GM12878 (cell line): ENCODE measurements at regions not wholly inside any gene's neighbourhood (a gene's known extent, or its start where the extent isn't known, plus 50 kb on each side); places are given as distances from the start of the nearest gene placed in this dataset.

ENCODE experiments used
- ATAC-seq: fragments of 200-7000 bp; cut with Tn5 transposase; 3 replicates; pipeline ENCODE4 v1.9.1; 2020; ENCODE audit warnings: mild to moderate bottlenecking, moderate library complexity
- BruUV-seq: library from RNA; stranded (reverse); fragments of 400-500 nt; replicated peaks from 2 replicates; lab custom pipeline; 2021; lab: Mats Ljungman, UMichigan
- CTCF ChIA-PET: fragments of 300-600 bp; sonication (Branson Sonifier 250); formaldehyde crosslinking; extraction: SDS; loops from one replicate; lab custom pipeline; 2021; ENCODE audit warnings: inconsistent platforms; lab: Yijun Ruan, JAX
- POLR2A ChIA-PET: fragments of 350-600 bp; formaldehyde crosslinking; extraction: SDS; loops from one replicate; lab custom pipeline; 2021; ENCODE audit warnings: inconsistent platforms; lab: Charles Lee
- RAD21 ChIA-PET: fragments of 300-600 bp; sonication (Branson Sonifier 250); formaldehyde crosslinking; loops from one replicate; lab custom pipeline; 2023; ENCODE audit warnings: antibody characterized with exemption; ENCODE audit not compliant: unreplicated experiment; lab: Charles Lee
- SMC1A ChIA-PET: fragments of 300-600 bp; sonication (Branson Sonifier 250); formaldehyde crosslinking; loops from one replicate; lab custom pipeline; 2023; ENCODE audit not compliant: unreplicated experiment, uncharacterized antibody; lab: Charles Lee
- DNase-seq: peaks from one replicate; pipeline ENCODE4 v3.0.0-alpha.2; 2011; ENCODE audit warnings: low read depth, low spot score
- FAIRE-seq: peaks from 3 replicates; lab custom pipeline; 2011; peaks lifted over from hg19 to GRCh38; lab: Jason Lieb, UNC
- H2AFZ ChIP-seq: 2 replicates; pipeline ENCODE4 v1.6.0; 2011; ENCODE audit warnings: low read depth, low read length, control low read depth; ENCODE audit not compliant: control insufficient read depth
- H3K27ac ChIP-seq: 2 replicates; pipeline ENCODE4 v1.5.1; 2011; ENCODE audit warnings: control low read depth; ENCODE audit not compliant: control insufficient read depth, insufficient read depth
- H3K27me3 ChIP-seq, 2 experiments: replicated peaks in 1 of 2; 2 replicates each; pipeline versions ENCODE4 v1.6.0 to v1.6.1; 2011; ENCODE audit warnings: low read length in 1 of 2; ENCODE audit not compliant: control insufficient read depth in 2 of 2, insufficient read depth in 2 of 2
- H3K36me3 ChIP-seq, 2 experiments: 2 replicates each; pipeline ENCODE4 v1.5.1; 2011; ENCODE audit warnings: low read length in 1 of 2; ENCODE audit not compliant: control insufficient read depth in 2 of 2, insufficient read depth in 2 of 2
- H3K4me1 ChIP-seq: 2 replicates; pipeline ENCODE4 v1.6.1; 2011; ENCODE audit warnings: mild to moderate bottlenecking, low read length, moderate library complexity, mixed read lengths; ENCODE audit not compliant: control insufficient read depth, insufficient read depth
- H3K4me2 ChIP-seq: 2 replicates; pipeline ENCODE4 v1.6.0; 2011; ENCODE audit warnings: control low read depth; ENCODE audit not compliant: control insufficient read depth, insufficient read depth
- H3K4me3 ChIP-seq: fragments of 200-600 bp; sonication (generic); 2 replicates; pipeline ENCODE4 v1.5.1; 2016
- H3K79me2 ChIP-seq: 2 replicates; pipeline ENCODE4 v1.6.0; 2011; ENCODE audit warnings: low read length; ENCODE audit not compliant: control insufficient read depth, insufficient read depth
- H3K9ac ChIP-seq: 2 replicates; pipeline ENCODE4 v1.8.0; 2011; ENCODE audit warnings: low read length, control low read depth, mixed read lengths; ENCODE audit not compliant: control insufficient read depth, insufficient read depth
- H3K9me3 ChIP-seq: replicated peaks from 3 replicates; pipeline ENCODE4 v1.5.1; 2011; ENCODE audit warnings: mild to moderate bottlenecking, low read length; ENCODE audit not compliant: control insufficient read depth, insufficient read depth
- H4K20me1 ChIP-seq: 2 replicates; pipeline ENCODE4 v1.6.0; 2011; ENCODE audit not compliant: control insufficient read depth, insufficient read depth
- CHD2 ChIP-seq: IDR thresholded peaks from 2 replicates; pipeline ENCODE4 v1.6.1; 2011; ENCODE audit warnings: low read depth, low read length, improper control_type of control experiment, borderline replicate concordance
- CTCF ChIP-seq, 3 experiments: IDR thresholded peaks in 2 of 3; conservative IDR thresholded peaks in 1 of 3; 2 replicates each; pipeline ENCODE4 v1.5.1; 2011; ENCODE audit warnings: low read depth in 3 of 3, low read length in 3 of 3, mild to moderate bottlenecking in 3 of 3, control low read depth in 2 of 3, moderate library complexity in 2 of 3, inconsistent platforms in 1 of 3, mixed read lengths in 1 of 3; ENCODE audit not compliant: control insufficient read depth in 2 of 3, insufficient read depth in 1 of 3; ENCODE audit errors: extremely low read depth in 1 of 3
- CUX1 ChIP-seq: IDR thresholded peaks from 2 replicates; pipeline ENCODE4 v1.6.1; 2012; ENCODE audit warnings: improper control_type of control experiment, low read depth, low read length; ENCODE audit not compliant: insufficient replicate concordance
- ESRRA ChIP-seq: IDR thresholded peaks from 2 replicates; pipeline ENCODE4 v1.6.1; 2012; ENCODE audit warnings: mild to moderate bottlenecking, low read length, improper control_type of control experiment
- NKRF ChIP-seq: fragments of 450-650 bp; conservative IDR thresholded peaks from 2 replicates; pipeline ENCODE4 v1.6.1; 2017; ENCODE audit warnings: mild to moderate bottlenecking, moderate library complexity
- NR2C2 ChIP-seq: IDR thresholded peaks from 2 replicates; pipeline ENCODE4 v1.6.1; 2011; ENCODE audit warnings: borderline replicate concordance, low read depth; ENCODE audit not compliant: control insufficient read depth, insufficient read length
- SIX5 ChIP-seq: IDR thresholded peaks from 2 replicates; pipeline ENCODE4 v1.6.1; 2011; ENCODE audit warnings: mild to moderate bottlenecking, low read depth, low read length, moderate library complexity; ENCODE audit not compliant: severe bottlenecking
- WGBS: methylation state at CpG from one replicate; pipeline ENCODE4 v1.1.6; 2016; ENCODE audit warnings: low lambda C conversion rate; ENCODE audit not compliant: insufficient replicate concordance, insufficient coverage; ENCODE audit errors: missing lambda C conversion rate; 5-methylcytosine and 5-hydroxymethylcytosine counted together
- in situ Hi-C: fragments of 300-500 bp; cut with MboI; formaldehyde crosslinking; loops from 9 replicates; pipeline ENCODE4 v1.14.3; 2018; ENCODE audit warnings: mixed read lengths
- intact Hi-C: fragments of 100-400 bp; cut with micrococcal nuclease; formaldehyde crosslinking; loops from one replicate; pipeline ENCODE4 v1.14.2; 2022; ENCODE audit not compliant: unreplicated experiment

GRCh38 chr18:67682516-67682915 lies 166.0 kb upstream of the DSEL start:
- Histone ChIP-seq H3K4me3 (no peak overlapping the region), H3K27me3 (no peaks in the 10 kb centered on the region), H2AFZ (no peak overlapping the region), H3K4me1 (no peaks in the 10 kb centered on the region), H3K9me3 (no peaks in the 10 kb centered on the region), H4K20me1 (no peaks in the 10 kb centered on the region), H3K4me2 (no peak overlapping the region), H3K9ac (no peak overlapping the region), H3K79me2 (no peaks in the 10 kb centered on the region), H3K36me3 (no peaks in the 10 kb centered on the region), H3K27ac (no peak overlapping the region)
- WGBS: 56% methylated on average over 1 of the region's 1 CpG
- RAD21 ChIA-PET: no interaction called here
- TF ChIP-seq NR2C2 (no peak), CHD2 (no peak), ESRRA (no peak), CTCF (IDR thresholded peaks at IDR 0.05 in 2 of 3, conservative IDR thresholded peaks at IDR 0.05 in 1 of 3; ENCODE audit: control insufficient read depth in 2 of 3, extremely low read depth in 1 of 3, insufficient read depth in 1 of 3, low read depth in 3 of 3, low read length in 3 of 3) (no peak)
- SMC1A ChIA-PET: no interaction called here
- no peak for FAIRE-seq
- in situ Hi-C loops (no loop called here), intact Hi-C loops (no loop called here)
- no TSS peak for BruUV-seq
- POLR2A ChIA-PET: no interaction called here
- no peak for ATAC-seq
- DNase-seq: no peak
- CTCF ChIA-PET: no interaction called here

- H3K4me1 ChIP-seq: no peaks in the 10 kb centered on the region
- H3K4me3 ChIP-seq: no peak overlapping the region
- POLR2A ChIA-PET: no interaction called here
- no peaks in the 10 kb centered on the region for H3K27me3 ChIP-seq
- BruUV-seq: no TSS peak
- in situ Hi-C loops (no loop called here), intact Hi-C loops (no loop called here)
- WGBS: 2% methylated on average over 3 of the region's 3 CpGs
- no peaks in the 10 kb centered on the region for H3K36me3 ChIP-seq
- H2AFZ ChIP-seq: no peak overlapping the region
- no peaks in the 10 kb centered on the region for H4K20me1 ChIP-seq
- SMC1A ChIA-PET: no interaction called here
- CTCF ChIA-PET: no interaction called here
- ATAC-seq (no peak), DNase-seq (no peak), FAIRE-seq (no peak)
- H3K27ac ChIP-seq: no peak overlapping the region
- RAD21 ChIA-PET: no interaction called here
- no peaks in the 10 kb centered on the region for H3K79me2 ChIP-seq
- H3K4me2 ChIP-seq: no peak overlapping the region
- H3K9ac ChIP-seq: no peak overlapping the region
- no peaks in the 10 kb centered on the region for H3K9me3 ChIP-seq
- TF ChIP-seq CUX1 (no peak), SIX5 (no peak), NKRF (no peak)
These were observed 161.0 kb upstream of the DSEL start for GRCh38 chr18:67677489-67677888.
